ENCODE measurements at regions not wholly inside any gene's neighbourhood (a gene's known extent, or its start where the extent isn't known, plus 50 kb on each side); places are given as distances from the start of the nearest gene placed in this dataset.

DNA sequence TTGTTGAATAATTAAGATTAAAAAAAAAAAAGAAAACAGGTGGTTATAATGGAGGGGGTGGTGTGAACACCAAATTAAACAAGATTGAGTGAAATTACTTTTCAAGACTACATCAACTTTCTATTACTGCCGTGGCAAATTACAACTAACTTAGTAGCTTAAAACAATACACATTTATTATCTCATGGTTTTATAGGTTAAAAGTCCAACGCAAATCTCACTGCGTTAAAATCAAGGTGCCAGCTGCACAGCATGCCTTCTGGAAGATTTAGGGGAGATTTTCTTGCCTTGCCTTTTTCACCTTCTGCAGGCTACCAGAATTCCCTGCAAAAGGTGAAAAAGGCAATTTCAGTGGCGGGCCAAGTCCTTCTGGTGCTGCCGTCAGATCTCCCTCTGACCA lies 58.5 kb downstream of the ATXN3L start:
- TF ChIP-seq, protein P1, sequence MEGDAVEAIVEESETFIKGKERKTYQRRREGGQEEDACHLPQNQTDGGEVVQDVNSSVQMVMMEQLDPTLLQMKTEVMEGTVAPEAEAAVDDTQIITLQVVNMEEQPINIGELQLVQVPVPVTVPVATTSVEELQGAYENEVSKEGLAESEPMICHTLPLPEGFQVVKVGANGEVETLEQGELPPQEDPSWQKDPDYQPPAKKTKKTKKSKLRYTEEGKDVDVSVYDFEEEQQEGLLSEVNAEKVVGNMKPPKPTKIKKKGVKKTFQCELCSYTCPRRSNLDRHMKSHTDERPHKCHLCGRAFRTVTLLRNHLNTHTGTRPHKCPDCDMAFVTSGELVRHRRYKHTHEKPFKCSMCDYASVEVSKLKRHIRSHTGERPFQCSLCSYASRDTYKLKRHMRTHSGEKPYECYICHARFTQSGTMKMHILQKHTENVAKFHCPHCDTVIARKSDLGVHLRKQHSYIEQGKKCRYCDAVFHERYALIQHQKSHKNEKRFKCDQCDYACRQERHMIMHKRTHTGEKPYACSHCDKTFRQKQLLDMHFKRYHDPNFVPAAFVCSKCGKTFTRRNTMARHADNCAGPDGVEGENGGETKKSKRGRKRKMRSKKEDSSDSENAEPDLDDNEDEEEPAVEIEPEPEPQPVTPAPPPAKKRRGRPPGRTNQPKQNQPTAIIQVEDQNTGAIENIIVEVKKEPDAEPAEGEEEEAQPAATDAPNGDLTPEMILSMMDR (conservative IDR thresholded peaks at IDR 0.05; ENCODE audit: low read length): no peak
- no peak for TF ChIP-seq EZH2phosphoT487 (IDR thresholded peaks at IDR 0.05; ENCODE audit: borderline replicate concordance)

Measured in Loucy (cell line).